Hematopoietic multipotent progenitor cell treated with erythropoietin and hydrocortisone succinate and interleukin-3 and kit ligand, for 15 days (in vitro differentiated cells): ENCODE measurements at regions not wholly inside any gene's neighbourhood (a gene's known extent, or its start where the extent isn't known, plus 50 kb on each side); places are given as distances from the start of the nearest gene placed in this dataset.

Experiments
- DNase-seq: peaks from one replicate; pipeline ENCODE4 v3.0.0-alpha.2; 2015; ENCODE audit warnings: low spot score

DNA sequence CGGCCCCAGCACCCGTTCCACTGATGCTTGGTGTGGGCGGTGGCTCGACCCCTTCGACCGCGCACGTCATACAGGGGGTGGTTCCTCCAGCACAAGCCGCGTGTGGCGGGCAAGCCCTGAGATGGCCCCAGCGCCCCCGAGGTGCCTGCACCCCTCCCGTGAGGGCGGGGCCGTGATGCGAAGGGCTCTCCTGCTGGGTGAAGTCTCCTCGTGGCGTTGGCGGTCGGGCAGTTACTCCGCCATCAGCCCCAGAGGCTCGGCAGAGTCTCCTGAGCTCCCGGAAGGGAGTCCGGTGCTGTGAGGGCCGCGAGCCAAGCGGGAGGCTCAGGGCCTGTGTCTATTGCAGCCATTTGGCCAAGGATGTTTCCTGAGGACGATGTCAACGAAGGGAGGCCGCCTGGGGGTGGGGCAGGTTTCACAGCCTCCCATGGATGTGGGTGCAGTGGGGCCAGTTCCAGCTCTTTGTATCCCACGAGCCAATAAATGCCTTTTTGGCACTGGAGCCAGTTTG lies 78.1 kb upstream of the GALNT9 start:
- no peak for DNase-seq

DNA sequence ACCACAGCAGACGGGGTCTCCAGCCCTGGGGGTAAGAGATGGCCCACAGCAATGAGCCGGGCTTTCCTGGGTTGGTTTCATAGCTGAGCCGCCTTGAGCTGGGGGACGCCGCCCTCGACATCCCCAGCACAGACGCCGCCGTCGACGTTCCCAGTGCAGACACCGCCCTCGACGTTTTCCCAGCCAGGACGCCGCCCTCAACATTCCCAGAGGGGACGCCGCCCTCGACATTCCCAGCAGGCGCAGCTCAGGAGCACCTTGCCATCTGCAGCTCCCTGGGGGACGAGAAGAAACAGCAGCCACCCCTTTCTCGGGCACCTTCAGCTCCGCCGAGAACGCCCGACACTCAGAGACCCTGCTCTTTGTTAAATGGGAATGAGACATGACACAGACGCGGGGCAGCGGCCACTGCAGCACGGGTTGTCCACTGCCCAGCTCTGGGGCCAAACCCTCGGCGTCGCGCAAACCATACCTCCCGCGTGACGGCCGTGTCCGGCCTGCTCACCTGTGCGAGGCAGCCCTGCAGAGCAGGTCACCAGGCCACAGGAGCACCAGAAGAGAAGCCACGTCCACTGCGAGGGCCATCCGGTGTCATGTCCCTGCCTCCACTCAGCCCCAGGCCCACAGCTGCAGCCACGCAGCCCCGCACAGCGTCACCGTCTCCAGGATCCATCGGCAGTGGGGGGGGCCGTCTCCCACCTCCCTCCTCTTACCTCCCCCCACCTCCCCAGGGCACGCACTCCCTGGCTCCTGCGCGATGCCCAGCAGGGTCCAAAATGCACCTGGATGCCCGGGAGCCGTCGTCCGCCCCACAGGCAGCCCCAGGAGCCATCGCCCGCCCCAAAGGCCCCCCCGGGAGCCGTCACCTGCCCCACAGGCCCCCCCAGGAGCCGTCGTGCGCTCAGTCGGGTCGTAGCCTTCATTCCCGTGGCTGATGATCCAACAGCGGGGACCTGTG lies 77.4 kb upstream of the GALNT9 start:
- DNase-seq, result no peak

DNA sequence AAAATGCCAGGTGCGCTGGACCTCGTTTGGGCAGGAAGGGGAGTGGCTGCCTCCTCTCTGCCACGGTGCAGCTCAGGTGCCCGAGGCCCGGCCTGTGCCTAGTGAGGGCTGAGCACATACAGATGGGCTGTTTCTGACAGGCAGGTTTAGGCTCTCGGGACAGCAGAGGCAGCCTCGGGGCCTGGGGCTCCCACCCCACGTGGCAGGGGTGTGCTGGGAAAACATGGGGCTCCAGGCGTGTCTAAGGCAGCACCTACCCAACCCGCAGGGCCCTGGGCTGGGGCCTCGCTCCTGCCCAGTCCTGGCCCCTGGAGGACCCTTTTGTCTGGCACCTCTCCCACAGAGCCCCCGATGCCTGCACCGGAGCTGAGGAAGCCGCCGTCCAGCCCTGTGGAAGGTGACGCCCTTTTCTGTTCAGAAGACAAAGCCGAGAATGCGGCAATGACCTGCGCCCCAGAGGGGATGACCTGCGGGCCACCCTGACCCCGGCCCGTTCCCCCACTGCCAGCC lies 76.4 kb upstream of the GALNT9 start:
- no peak for DNase-seq

DNA sequence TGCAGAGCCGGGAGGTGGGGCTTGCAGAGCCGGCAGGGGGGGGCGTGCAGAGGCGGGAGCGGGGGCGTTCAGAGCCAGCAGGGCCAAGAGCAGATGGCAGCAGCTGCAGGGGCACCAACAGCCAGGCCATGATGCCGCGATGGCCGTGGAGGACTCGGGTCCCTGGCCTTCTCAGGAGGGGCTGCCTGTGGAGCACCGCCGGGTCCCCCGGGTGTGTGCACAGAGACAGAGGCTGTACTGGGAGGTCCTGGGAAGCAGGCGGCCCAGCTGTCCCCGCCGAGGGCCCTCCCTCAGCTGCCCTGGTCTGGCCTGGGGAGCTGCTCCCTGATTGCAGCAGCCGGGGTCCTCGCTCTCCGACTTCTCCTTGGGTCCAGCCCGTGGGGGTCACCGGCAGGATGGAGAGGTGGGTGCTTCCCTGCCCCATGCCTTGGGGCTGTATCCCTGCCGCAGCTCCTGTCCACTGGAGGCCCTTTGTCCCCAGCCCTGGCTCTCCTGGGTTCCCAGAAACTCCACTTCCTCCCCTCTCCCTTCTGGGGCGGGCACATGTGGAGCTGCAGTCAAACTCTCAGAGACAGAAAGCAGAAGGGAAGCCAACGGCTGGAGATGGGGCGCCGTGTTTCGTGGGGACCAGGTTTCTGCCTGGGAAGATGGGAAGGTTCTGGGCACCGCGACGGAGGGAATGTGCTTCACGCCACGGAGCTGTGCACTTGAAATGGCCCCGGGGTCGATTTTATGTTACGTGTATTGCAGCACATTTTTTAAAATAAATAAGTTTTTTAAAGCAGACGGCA lies 75.8 kb upstream of the GALNT9 start:
- DNase-seq, result no peak

DNA sequence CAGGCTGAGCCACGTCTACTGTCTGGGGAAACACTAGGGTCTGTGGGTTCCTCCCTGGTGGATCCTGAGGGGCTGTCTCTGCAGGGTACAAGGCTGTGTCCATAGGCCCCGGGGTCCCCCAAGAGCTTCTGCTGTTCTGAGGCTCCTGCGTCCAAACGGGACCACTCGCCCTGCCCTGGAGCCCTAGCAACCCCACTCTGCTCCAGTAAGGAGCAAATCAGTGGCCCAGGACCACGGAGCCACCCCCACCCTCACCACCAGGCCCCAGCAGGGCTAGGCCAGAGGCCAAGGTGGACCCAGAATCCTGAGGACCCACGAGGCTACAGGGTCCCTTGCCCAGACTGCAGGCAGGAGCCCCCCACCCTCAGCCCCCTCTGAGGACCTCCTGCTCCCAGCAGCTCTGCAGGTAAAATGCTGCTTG lies 75.1 kb upstream of the GALNT9 start:
- no peak for DNase-seq

DNA sequence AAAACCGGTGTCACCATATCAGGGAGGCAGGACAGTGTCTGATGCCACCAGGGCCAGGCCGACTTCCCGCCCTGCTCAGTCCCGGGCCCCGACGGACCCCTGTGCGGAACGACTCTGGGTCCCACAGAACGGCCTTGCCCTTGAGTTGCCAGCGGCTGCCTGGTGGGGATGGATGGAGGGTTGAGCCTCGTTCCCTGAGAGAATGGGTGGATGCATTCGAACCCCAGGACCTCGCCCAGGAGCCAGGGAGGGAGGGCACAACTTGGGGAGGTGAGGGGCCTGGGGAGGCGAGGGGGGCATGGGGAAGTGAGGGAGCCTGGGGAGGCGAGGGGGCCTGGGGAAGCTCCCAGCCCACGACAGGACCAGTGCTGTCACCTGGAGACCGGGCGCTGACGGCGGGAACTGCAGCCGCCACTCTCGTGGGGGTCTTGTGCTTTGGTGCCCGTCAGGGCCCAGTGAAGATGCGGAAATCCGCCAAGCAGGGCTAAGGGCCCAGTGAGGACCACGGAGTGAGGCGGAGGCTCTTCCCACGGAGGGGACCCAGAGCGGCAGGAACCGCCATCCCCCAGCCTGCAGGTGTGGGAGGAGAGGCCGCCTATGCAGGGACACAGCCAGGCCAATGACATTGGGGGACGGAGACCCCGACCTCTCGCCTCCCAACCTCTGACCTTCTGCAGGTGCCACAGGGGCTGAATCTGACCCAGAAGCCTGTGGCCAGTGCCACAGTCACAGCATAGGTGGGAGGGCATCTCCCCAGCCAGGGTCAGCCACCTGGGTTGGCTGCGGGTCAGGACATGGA lies 74.4 kb upstream of the GALNT9 start:
- DNase-seq, result no peak

DNA sequence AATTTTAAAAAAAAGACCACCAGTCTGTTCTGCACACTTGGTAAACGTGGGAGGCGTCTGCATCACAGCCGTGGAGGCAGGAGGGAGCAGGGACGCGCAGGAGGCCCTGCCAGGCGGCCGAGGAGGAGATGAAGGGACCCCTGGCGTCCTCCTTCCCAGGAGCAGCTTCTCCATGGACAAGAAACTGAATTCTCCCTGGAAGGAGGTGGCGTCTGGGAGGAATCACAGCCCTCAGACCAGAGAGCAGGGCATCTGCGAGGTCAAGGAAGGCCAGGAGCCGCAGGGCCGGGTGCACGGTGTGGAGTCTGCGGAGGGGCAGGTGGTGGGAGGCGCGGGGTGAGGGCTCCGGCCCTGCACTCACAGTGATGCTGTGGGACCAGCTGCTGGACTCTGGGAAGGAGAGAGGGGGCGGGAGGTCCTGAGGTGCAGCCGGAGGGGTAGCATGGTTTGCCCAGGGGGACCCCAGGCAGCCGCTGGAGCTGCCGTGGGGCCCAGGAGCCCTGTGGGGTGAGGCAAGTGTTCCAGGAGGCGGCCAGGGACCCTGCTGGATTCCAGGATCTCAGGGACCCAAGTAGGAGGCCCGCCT lies 73.5 kb upstream of the GALNT9 start:
- no peak for DNase-seq

DNA sequence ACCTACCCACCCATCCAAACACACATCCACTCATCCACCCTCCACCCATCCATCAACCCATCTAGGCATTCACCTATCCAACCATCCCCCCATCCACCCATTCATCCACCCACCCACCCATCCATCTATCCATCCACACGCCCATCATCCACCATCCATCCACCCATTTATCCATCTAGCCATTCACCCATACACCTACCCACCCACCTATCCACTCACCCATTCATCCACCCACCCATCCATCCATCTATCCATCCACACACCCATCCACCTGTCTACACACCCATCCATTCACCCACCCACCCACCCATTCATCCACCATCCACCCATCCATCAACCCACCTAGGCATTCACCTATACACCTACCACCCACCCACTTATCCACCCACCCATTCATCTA lies 72.6 kb upstream of the GALNT9 start:
- no peak for DNase-seq

DNA sequence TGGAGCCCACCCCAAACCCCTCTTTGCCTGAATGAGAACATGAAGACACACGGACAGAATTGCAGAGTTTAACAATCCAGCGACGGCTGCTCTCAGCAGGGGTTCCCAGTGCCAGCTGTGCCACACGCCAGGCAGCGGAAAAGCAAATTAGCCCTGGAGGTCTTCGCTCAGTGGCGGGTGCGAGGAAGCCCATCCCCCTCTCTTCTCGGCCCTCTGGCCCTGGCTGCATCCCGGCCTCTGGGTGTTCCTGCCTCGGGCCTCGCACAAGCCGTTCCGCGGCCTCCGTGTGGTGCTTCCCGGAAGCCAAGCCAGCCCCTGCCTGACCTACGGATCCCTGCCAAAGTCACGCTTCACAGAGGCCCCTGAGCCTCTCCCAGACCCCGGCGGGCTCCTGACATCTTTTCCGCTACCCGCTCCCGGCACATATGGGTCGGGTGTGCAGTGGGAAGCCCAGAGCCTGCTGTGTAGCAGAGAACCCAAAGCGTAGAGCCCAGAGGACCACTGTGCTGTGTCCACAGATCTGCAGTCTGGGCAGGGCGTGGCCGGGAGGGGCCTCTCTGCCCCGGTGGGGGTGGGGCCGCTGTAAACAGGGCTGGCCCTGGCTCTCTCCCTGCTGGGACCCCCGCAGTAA lies 70.7 kb upstream of the GALNT9 start:
- DNase-seq, result no peak

DNA sequence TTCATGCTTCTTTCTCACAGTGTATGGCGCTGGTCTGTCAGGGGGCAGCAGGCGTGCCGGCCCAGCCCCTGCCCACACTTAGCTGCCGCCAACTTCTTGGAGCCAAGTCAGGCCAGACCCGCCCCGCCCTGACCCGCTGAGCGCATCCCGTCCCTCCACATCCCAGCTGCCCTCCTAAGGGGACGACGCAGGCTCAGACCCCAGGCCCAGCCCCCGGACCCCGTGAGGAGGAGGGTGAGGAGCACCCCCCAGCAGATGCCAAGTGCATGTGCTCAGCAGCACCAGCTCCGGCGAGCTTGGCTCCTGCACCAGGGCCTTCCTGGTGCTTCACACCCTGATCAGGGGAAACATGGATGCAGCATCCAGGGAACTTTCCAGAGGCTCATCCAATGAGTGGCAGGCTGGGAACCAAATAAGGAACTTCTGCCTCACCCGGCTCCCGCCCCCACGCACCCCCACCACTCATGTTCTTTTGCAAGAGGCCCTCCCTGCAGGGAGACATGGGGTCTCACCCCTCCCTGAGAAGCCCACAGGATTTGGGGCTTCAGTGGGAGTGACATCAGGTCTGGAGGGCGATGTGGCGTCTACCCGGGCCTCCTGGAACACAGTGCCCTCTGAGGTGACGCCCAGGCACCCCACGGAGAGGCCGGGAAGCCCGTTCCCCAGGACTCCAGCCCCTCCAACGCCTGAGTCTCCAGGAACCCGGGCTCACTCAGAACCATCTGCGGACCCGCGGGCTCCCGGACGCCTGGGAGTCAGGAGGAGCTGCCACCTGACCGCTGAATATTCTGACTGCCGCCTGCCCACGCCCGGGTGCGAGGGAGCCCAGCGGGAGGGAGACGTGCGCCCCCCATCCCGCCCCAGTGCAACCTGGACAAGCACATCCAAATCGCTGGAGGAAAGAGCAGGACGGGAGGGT lies 70.0 kb upstream of the GALNT9 start:
- DNase-seq, result no peak

DNA sequence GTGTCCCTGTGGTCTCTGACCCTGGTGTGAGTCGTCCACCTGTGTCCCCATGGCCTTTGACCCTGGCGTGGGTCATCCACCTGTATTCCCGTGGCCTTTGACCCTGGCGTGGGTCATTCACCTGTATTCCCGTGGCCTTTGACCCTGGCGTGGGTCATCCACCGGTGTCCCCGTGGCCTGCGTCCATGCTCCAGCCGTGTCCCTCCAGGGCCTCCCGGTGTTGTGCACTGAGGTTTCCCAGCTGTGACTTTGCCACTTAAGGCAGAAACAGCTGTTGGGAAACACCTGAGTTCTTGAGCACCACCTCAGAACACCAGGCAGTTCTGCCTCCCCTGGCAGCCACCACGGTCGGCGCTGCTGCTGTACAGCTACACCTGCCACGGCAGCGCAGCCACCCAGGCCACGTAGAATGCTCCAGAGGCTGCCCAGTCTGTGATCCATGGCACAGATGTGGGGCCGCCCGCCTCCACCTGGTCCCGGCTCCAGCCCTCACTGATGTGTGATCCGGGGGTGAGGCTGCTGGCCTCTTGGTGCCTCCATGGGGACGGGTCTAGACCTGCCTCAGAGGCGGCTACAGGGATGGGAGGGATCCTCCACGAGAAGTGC lies 69.1 kb upstream of the GALNT9 start:
- DNase-seq, result no peak

DNA sequence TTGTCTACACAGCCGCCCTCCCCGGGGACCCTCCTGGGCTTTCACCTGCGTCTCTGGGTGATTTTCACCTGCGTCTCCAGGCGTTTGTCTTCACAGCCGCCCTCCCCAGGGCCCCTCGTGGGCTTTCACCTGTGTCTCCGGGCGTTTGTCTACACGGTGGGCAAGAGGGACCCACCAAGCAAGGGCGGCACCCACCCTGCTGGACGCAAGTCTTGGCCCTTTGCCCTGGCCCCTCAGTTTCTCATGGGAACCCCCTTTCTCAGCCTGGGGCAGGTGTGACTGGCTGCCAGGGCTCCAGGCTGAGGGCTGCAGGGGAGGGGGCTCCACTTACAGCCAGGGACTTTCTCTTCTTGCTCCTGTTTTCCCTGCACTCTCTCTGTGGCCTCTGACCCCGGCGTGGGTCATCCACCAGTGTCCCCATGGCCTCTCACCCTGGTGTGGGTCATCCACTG lies 68.6 kb upstream of the GALNT9 start:
- no peak for DNase-seq

DNA sequence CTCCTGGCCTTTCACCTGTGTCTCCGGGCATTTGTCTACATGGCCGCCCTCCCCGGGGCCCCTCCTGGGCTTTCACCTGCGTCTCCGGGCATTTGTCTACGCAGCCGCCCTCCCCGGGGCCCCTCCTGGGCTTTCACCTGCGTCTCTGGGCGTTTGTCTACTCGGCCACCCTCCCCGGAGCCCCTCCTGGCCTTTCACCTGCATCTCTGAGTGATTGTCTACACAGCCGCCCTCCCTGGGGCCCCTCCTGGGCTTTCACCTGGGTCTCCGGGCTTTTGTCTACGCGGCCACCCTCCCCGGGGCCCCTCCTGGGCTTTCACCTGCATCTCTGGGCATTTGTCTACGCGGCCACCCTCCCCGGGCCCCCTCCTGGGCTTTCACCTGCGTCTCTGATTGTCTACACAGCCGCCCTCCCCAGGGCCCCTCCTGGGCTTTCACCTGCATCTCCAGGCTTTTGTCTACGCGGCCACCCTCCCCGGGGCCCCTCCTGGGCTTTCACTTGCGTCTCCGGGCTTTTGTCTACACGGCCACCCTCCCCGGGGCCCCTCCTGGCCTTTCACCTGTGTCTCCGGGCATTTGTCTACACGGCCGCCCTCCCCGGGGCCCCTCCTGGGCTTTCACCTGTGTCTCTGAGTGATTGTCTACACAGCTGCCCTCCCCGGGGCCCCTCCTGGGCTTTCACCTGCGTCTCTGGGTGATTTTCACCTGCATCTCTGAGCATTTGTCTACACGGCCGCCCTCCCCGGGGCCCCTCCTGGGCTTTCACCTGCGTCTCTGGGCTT lies 68.0 kb upstream of the GALNT9 start:
- DNase-seq, result no peak

DNA sequence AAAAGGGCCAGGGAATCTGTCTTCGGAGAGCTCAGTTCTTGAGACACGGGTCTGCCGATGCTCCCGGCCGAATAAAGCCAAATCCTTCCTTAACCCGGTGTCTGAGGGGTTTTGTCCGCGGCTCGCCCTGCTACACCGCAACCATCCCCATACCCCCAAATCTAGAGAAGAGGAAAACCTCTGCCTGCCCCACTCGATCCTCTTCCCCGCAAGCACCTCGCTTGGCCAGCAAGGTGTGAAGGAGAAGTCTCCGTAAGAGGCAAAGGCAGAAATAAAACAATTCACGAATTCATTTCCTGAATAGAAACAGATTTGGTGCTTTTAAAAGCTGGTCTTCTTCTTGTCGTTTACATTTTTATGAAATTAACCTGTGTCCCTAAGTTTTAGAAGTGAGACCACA lies 67.3 kb upstream of the GALNT9 start:
- no peak for DNase-seq

DNA sequence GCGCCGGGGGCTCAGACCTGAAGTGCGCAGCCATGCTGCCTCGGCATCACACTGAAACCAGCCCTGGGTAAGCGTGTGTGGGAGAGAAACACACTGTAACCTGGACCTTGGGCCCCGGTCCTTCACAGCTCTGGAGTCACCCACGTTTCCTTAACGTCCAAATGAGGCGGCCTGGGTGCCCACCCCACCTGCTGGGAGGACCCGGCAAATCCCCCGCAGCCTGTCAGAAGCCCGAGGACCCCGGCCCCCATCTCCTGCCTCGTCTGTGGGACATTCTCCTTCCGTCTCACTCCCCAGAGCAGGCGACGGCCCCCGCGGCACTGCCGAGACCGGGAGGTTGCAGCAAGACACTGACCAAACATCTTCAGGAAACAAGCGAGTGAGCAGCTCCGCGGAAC lies 66.5 kb upstream of the GALNT9 start:
- no peak for DNase-seq

DNA sequence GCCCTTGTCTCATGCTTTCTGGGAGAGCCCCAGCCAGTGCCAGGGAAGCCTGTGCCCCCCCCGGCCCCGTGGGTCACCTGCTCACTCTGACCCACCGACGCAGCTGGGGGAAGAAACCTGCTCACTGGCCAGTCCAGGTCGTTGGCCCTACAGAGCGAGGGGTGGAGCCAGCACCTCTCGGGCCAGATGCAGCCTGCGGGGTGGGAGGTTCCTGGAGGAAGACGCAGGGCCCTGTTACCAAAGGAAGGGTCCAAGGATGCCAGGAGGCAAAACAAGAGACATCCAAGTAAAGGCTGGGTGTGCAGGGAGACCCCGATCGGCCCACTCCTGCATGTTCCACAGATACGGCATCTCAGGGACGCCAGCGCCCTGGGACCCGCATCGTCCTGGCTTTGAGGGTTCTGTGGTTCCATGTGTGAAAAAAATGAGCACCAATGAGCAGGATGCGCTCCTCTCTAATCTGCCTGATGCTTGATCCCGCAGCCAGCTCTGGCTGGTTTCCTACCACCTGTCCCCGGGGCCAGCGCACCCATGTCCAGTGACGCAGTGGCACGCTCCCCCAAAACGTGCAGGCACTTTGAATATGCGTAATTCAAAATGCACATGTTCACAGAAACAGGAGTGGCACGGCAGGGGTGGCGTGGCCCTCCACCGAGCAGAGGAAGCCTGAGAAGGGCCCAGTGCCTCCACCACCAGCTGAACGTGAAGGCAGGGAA lies 66.0 kb upstream of the GALNT9 start:
- no peak for DNase-seq

DNA sequence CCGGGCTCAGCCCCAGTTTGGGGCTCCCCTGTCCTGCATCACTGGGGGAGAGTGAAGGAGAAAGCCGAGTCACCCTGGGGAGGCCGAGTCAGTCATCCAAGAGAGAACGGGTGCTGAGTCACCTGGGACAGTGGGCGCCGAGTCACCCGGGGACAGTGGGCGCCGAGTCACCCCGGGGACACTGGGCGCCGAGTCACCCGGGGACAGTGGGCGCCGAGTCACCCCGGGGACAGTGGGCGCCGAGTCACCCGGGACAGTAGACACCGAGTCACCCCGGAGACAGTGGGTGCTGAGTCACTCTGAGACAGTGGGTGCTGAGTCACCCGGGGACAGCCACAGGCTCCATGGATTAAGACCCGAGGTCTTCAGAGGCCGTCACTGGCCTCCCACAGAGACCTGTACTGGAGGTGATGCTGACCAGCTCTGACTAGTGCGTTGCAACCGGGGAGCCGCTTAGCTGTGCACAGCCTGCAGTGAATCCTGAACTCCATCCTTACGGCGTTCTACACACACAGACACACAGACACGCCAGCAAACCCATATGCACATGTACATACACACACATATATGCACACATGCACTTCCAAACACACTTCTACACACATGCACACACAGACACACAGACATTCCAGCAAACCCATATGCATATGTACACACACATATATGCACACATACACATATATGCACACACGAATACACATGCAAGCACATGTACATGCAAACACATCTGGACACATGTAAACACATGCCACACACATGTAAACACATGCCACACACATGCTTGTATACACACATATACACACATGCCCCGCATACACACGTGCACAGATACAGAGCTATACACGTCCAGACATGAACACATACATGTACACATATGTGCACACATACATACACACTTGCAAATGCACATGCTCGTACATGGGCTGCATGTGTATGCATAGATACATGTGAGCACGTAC lies 64.9 kb upstream of the GALNT9 start:
- no peak for DNase-seq
